Fibroblast of skin of left quadriceps (primary cell): ENCODE measurements at regions not wholly inside any gene's neighbourhood (a gene's known extent, or its start where the extent isn't known, plus 50 kb on each side); places are given as distances from the start of the nearest gene placed in this dataset.
A peak's percentile ranks its signal among the peaks of the same experiment; 100 is the strongest.

Source experiments
- DNase-seq, 2 experiments: peaks; one replicate each; pipeline ENCODE4 v3.0.0-alpha.2; 2013; ENCODE audit warnings: low read depth in 2 of 2

GRCh38 chr4:60134099-60134498 is 1066.0 kb upstream of the ADGRL3 start:
- DNase-seq: no peak

DNA sequence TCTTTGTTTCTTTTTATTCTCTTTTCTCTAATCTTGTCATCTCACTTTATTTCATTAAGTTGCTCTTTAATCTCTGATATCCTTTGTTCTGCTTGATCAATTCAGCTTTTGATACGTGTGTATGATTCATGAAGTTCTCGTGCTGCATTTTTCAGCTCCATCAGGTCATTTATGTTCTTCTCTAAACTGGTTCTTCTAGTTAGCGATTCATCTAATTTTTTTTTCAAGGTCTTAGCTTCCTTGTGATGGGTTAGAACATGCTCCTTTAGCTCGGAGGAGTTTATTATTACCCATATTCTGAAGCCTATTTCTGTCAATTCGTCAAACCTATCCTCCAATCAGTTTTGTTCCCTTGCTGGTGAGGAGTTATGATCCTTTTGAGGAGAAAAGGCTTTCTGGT is 1045.0 kb upstream of the ADGRL3 start:
- no peak for DNase-seq

- no peak for DNase-seq
Measured at GRCh38 chr4:60173103-60173502, 1027.0 kb upstream of the ADGRL3 start.

DNA sequence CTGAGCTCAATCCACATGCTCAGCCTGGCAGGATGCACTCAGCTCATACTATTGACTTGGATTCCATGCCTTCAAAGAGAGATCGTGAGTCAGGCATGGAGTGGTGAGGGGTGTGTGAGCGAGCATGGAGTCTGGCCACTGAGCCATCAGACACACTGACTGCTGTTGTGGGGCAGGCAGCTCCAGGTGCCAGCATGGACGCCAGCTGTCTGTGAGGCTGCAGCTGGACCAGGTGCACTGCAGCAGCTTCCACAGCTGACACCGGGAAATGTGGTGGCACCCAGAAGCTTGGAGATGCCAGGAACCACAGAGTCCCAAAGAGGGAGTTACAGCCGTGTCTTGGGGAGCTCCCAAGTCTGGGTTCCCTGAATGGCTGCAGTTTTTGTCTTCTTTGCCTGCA is 1026.4 kb upstream of the ADGRL3 start:
- DNase-seq: no peak

- no peak for DNase-seq
Measured at GRCh38 chr4:60175241-60175640, 1024.9 kb upstream of the ADGRL3 start.

- DNase-seq: no peak
Measured at GRCh38 chr4:60187428-60187827, 1012.7 kb upstream of the ADGRL3 start.

GRCh38 chr4:60189286-60189685 is 1010.8 kb upstream of the ADGRL3 start:
- DNase-seq: no peak

DNA sequence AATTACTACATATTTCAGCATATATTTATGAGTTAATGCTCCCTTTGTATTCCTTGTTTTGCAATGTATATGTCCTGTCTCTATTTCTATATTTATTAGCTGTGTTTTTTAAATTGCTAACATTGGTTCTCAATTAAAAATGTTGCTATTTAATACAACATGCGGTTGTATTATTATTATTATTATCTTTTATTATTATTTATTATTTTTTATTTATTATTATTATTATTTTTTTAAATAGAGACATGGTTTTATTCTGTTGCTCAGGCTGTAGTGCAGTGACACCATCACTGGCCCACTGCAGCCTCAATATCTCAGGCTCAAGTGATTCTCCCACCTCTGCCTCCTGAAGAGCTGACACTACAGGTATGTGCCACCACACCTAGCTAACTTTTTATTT is 1005.9 kb upstream of the ADGRL3 start:
- DNase-seq: no peak

DNA sequence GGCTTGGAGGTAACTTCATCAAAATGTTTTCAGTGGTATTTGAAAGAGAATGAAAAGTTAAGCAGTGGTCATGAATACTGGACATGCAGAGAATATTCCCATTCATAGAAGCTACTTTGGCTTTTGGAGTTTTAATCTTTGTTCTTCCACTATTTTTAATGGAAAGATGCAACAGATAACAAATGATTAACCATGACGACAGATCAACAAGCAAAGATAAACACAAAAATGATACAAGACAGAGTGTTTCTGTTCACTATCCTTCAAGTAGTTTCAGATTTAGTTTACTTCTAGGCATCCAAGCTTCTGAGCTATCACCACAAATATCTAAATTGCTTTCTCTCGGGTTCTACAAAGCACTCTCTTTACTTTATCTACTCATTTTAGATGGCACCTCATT is 1004.9 kb upstream of the ADGRL3 start:
- no peak for DNase-seq

DNA sequence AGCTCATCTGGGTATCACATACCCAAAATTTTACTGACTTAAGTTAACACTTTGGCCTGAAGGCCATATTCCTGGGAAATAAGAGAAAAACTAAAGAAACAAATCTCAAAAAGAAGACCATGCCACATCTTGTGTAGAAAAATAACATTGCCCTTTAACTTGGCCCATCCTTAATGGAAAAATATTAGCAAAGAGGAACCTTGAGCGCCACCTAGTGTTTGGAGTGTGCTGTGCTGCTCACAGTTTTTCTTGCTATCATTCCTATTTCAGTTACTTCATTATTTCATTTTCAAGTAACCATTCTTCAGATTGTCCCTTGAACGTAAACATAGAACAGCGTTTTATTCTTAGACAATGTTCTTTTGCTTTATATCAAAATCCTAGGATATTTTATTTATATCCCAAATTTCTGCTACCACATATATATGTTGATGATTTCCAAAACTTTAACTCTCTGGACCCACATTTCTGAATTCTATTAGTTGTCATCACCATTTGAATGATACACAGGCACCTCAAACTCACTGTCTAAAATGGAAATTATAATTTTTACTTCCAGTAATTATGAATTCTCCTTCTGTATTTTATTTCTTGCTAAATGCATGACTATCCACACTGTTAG is 999.0 kb upstream of the ADGRL3 start:
- DNase-seq: peak; percentile 9 to 13

DNA sequence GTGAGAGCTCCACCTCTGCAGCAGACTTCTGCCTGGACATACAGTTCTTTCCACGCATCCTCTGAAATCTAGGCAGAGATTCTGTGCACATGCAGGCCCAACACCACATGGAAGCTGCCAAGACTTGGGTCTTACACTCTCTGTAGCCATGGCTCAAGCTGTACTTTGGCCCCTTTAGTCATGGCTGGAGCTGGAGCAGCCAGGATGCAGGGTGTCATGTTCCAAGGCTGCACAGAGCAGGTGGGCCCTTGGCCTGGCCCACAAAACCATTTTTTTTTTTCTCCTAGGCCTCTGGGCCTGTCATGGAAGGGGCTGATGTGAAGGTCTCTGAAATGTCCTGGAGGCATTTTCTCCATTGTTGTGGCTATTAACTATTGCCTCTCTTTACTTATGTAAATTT is 990.5 kb upstream of the ADGRL3 start:
- no peak for DNase-seq

- no peak for DNase-seq
Measured at GRCh38 chr4:60215906-60216305, 984.2 kb upstream of the ADGRL3 start.

- peak; percentile 44 to 52 for DNase-seq
Measured at GRCh38 chr4:60216752-60217151, 983.4 kb upstream of the ADGRL3 start.

- DNase-seq: no peak
Measured at GRCh38 chr4:60221866-60222265, 978.3 kb upstream of the ADGRL3 start.

- DNase-seq: peak; percentile 38 to 44
Measured at GRCh38 chr4:60223208-60223923, 976.8 kb upstream of the ADGRL3 start.

GRCh38 chr4:60241866-60242265 is 958.3 kb upstream of the ADGRL3 start:
- no peak for DNase-seq

- no peak for DNase-seq
Measured at GRCh38 chr4:60249784-60250183, 950.3 kb upstream of the ADGRL3 start.

GRCh38 chr4:60250657-60251056 is 949.5 kb upstream of the ADGRL3 start:
- DNase-seq: no peak

DNA sequence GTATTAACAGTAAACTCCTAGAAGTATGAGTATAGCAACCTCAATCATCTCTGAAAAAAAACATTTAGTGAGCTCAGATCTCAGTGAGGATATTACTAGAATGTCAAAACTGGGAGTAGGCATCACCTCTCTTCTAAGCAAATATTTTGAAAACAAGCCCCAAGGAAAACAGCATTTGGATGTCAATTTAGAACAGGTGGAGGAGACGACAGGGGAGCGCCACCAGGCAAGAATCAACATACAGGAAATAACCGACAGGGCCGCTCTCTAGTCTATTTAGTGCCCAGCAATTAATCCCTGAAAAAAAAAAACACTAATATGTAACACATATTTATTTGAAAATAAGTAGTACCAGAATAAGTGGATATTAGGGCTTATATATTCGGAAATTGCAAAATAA is 940.3 kb upstream of the ADGRL3 start:
- no peak for DNase-seq

DNA sequence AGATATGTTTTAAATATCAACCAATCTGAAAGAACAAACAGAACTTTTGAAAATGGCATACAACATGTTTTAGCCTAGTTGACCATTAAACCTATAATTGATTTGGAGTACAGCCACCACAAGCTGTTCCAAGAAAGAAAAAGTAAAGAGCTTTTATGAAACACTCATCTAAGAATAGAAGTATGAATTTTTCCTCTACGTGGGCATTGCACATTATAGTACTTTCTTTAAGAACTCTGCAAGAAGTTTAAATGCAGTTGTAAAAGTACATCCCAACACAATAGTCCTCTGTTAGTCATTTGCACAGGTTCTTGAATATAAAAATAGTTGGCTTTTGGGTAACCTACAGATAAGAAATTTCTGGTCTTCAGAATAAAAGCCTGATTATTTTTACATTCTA is 933.6 kb upstream of the ADGRL3 start:
- no peak for DNase-seq

DNA sequence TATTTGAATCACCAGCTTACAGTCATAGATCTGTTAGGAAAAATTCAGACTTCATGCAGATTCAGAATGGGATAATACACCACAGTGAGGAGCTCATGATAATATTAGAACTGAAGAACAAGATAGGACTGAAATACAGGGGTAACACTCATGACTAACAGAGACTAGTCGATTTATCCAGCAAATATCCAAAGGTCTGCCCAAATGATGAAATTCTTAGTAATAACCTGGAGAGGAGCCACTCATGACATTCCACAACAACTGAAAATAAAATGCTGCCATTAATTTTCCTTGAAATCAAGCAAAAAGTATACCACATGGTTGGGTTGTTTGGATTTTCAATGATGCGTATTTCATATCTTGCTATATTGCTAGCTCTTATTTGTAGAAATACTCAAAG is 903.7 kb upstream of the ADGRL3 start:
- peak; percentile 9 to 11 for DNase-seq

GRCh38 chr4:60313611-60314178 is 886.4 kb upstream of the ADGRL3 start:
- peak; percentile 40 to 45 for DNase-seq

GRCh38 chr4:60314416-60314815 is 885.7 kb upstream of the ADGRL3 start:
- no peak for DNase-seq
